ENCODE measurements at regions not wholly inside any gene's neighbourhood (a gene's known extent, or its start where the extent isn't known, plus 50 kb on each side); places are given as distances from the start of the nearest gene placed in this dataset.

GRCh38 chr4:160818571-160818970 lies 1345.2 kb downstream of the FSTL5 start:
- no peak for TF ChIP-seq CTCF (IDR thresholded peaks at IDR 0.05; ENCODE audit: insufficient read depth, low read depth, low read length)
- no peak for TF ChIP-seq EZH2 (IDR thresholded peaks at IDR 0.05; ENCODE audit: insufficient read depth, low read length)
